Activated B cell treated with CpG ODN at 0.5 μM for 24 hours (primary cell): ENCODE measurements at regions not wholly inside any gene's neighbourhood (a gene's known extent, or its start where the extent isn't known, plus 50 kb on each side); places are given as distances from the start of the nearest gene placed in this dataset.

Experiments used
- ATAC-seq: fragments of 200-7000 bp; cut with Tn5 transposase; one replicate; pipeline ENCODE4 v1.10.0; 2021; ENCODE audit warnings: low read depth, mild to moderate bottlenecking, moderate library complexity
- CTCF ChIA-PET: fragments of 350-600 bp; sonication (Branson Sonifier 250); formaldehyde crosslinking; loops from one replicate; lab custom pipeline; 2021; ENCODE audit warnings: antibody characterized with exemption; lab: Charles Lee
- POLR2A ChIA-PET: fragments of 350-600 bp; sonication (Branson Sonifier 250); formaldehyde crosslinking; loops from one replicate; lab custom pipeline; 2021; ENCODE audit warnings: antibody characterized with exemption; lab: Charles Lee
- DNase-seq: peaks from one replicate; pipeline ENCODE4 v3.0.0; 2022
- H3K27ac Mint-ChIP-seq: one replicate; pipeline ENCODE4 v1.8.0; 2020; ENCODE audit warnings: mixed read lengths
- H3K27me3 Mint-ChIP-seq: one replicate; pipeline ENCODE4 v1.8.0; 2021; ENCODE audit warnings: mixed read lengths
- H3K36me3 Mint-ChIP-seq: one replicate; pipeline ENCODE4 v1.8.0; 2021; ENCODE audit warnings: low read depth, mixed read lengths
- H3K4me1 Mint-ChIP-seq: one replicate; pipeline ENCODE4 v1.8.0; 2021; ENCODE audit warnings: mixed read lengths
- H3K4me3 Mint-ChIP-seq: one replicate; pipeline ENCODE4 v1.8.0; 2020; ENCODE audit warnings: mild to moderate bottlenecking, mixed read lengths
- H3K9me3 Mint-ChIP-seq: one replicate; pipeline ENCODE4 v1.8.0; 2020; ENCODE audit warnings: mixed read lengths
- CTCF ChIP-seq: fragments of 200-600 bp; IDR thresholded peaks from one replicate; pipeline ENCODE4 v1.8.0; 2022; ENCODE audit warnings: antibody characterized with exemption, mild to moderate bottlenecking
- intact Hi-C: fragments of 100-400 bp; cut with micrococcal nuclease; formaldehyde crosslinking; loops from one replicate; pipeline ENCODE4 v1.15.1; 2024

DNA sequence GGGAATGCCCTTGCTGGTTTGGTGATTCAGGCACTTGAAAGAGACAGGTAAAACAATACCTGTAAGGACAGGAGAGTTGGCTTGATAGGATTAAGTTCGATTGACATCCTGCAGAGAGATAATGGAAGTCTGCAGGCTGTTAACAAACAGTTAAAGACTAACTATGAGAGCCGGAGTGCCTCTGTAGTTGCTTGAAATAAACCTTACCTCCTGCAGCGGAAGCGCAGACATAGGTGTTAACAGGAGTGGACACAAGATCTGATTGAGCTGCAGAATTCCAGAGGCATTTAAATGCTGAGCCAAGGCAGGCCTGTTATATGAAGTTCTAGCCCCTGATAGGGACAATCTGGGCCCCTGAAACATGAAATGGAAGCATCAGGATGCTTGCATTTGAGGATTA, 416.7 kb upstream of the MAOA start:
- Mint-ChIP-seq H3K9me3 (no peaks in the 10 kb centered on the region), H3K27ac (no peak overlapping the region), H3K4me3 (no peak overlapping the region), H3K27me3 (no peaks in the 10 kb centered on the region), H3K36me3 (no peaks in the 10 kb centered on the region), H3K4me1 (no peaks in the 10 kb centered on the region)
- intact Hi-C loops: no loop called here
- TF ChIP-seq CTCF: no peak
- DNase-seq (no peak), ATAC-seq (no peak)
- POLR2A ChIA-PET: interaction anchor here (0.6 to 0.7 kb wide), 2 partner anchors 29 to 452 kb away, joined by 4 to 9 read pairs; no protein-coding TSS in a partner anchor
- CTCF ChIA-PET: no interaction called here

DNA sequence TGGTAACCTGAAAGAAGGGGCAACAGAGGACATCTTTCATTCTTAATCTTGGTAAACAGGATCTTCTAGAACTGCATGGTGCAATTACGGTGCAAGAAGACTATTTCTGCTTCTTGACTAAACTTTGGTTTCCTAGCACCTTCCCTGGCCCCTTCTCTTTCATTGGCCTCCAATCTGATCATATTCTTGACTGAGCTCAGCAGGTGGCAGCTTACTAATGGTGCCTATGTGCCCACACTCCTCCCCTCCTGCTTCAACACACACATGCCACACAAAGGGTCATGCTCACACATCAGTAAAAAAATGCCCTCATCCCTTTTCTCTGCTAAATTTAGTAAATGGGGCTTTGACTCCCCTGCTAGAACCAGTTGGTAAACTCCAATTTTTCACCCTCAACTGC, 400.5 kb upstream of the MAOA start:
- no peaks in the 10 kb centered on the region for H3K4me1 Mint-ChIP-seq
- H3K4me3 Mint-ChIP-seq: no peak overlapping the region
- no peaks in the 10 kb centered on the region for H3K36me3 Mint-ChIP-seq
- no peak overlapping the region for H3K27ac Mint-ChIP-seq
- ChIA-PET POLR2A (no interaction called here), CTCF (no interaction called here)
- no peak for TF ChIP-seq CTCF
- no peak for ATAC-seq
- intact Hi-C loops: no loop called here
- H3K9me3 Mint-ChIP-seq: peaks cover 9% of the 10 kb centered on the region
- no peaks in the 10 kb centered on the region for H3K27me3 Mint-ChIP-seq
- no peak for DNase-seq

DNA sequence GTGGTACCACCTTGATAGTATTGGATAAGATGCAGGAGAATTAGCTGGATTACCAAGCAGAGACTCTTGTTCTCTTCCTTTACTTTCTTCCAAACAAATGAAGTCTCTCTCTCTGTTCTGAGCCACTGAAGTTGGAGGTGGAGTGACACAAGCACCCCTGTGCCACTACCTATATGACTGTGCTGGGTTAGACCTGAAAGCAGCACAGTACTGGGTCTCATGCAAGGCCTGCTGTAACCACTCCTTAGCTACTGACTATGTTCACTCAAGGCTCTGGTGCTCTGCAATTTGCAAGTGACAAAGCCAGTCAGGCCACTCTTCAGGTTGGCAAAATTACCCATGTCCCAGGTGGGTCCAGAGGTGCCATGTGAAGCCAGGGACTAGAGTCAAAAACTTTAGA, 389.6 kb upstream of the MAOA start:
- no peaks in the 10 kb centered on the region for H3K36me3 Mint-ChIP-seq
- no peaks in the 10 kb centered on the region for H3K4me1 Mint-ChIP-seq
- intact Hi-C loops: no loop called here
- no peaks in the 10 kb centered on the region for H3K9me3 Mint-ChIP-seq
- ChIA-PET CTCF (no interaction called here), POLR2A (no interaction called here)
- no peak for DNase-seq
- H3K27ac Mint-ChIP-seq: no peak overlapping the region
- no peak for ATAC-seq
- H3K4me3 Mint-ChIP-seq: no peak overlapping the region
- no peak for TF ChIP-seq CTCF
- H3K27me3 Mint-ChIP-seq: no peaks in the 10 kb centered on the region

DNA sequence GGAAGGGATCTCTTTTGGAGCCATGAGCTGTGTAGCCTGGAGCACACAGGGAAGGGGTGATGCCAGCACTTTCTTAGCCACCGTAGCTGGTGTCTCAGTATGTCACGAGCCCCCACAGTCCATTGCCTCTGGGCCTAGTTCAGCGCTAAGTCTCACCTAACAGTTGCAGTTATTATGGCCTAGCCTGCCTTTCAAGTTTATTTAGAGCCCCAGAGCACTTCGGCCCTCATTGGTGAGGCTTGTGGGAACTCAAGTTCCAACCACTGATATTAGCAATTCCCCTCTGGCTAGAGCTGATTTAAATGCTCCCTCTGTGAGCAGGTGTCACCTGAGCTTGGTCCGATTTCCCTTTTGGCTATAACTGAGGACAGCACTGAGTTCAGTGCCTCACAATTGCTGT, 388.4 kb upstream of the MAOA start:
- POLR2A ChIA-PET: no interaction called here
- DNase-seq (no peak), ATAC-seq (no peak)
- no peaks in the 10 kb centered on the region for H3K4me1 Mint-ChIP-seq
- H3K27me3 Mint-ChIP-seq: no peaks in the 10 kb centered on the region
- H3K36me3 Mint-ChIP-seq: no peaks in the 10 kb centered on the region
- no peaks in the 10 kb centered on the region for H3K9me3 Mint-ChIP-seq
- intact Hi-C loops: no loop called here
- H3K27ac Mint-ChIP-seq: no peak overlapping the region
- no peak overlapping the region for H3K4me3 Mint-ChIP-seq
- no peak for TF ChIP-seq CTCF
- CTCF ChIA-PET: no interaction called here

GRCh38 chrX:43269201-43269600, 386.9 kb upstream of the MAOA start:
- CTCF ChIA-PET: no interaction called here
- no peak overlapping the region for H3K4me3 Mint-ChIP-seq
- intact Hi-C loops: no loop called here
- DNase-seq (no peak), ATAC-seq (no peak)
- peaks cover 4% of the 10 kb centered on the region for H3K9me3 Mint-ChIP-seq
- no peak for TF ChIP-seq CTCF
- H3K4me1 Mint-ChIP-seq: no peaks in the 10 kb centered on the region
- POLR2A ChIA-PET: interaction anchor here (0.6 kb wide), 1 partner anchor 30 kb away, joined by 9 read pairs; no protein-coding TSS in a partner anchor
- H3K27me3 Mint-ChIP-seq: no peaks in the 10 kb centered on the region
- H3K36me3 Mint-ChIP-seq: no peaks in the 10 kb centered on the region
- H3K27ac Mint-ChIP-seq: no peak overlapping the region
